ENCODE measurements at regions not wholly inside any gene's neighbourhood (a gene's known extent, or its start where the extent isn't known, plus 50 kb on each side); places are given as distances from the start of the nearest gene placed in this dataset.

GRCh38 chr2:7984693-7985353, 697.0 kb upstream of the ID2 start:
- 71 to 76% methylated on average over 9 of the region's 9 CpGs for WGBS, 2 donors
- no peaks in the 10 kb centered on the region for H3K27me3 ChIP-seq
- TF ChIP-seq POLR2A (IDR thresholded peaks at IDR 0.05) = no peak
- TF ChIP-seq, protein P1, sequence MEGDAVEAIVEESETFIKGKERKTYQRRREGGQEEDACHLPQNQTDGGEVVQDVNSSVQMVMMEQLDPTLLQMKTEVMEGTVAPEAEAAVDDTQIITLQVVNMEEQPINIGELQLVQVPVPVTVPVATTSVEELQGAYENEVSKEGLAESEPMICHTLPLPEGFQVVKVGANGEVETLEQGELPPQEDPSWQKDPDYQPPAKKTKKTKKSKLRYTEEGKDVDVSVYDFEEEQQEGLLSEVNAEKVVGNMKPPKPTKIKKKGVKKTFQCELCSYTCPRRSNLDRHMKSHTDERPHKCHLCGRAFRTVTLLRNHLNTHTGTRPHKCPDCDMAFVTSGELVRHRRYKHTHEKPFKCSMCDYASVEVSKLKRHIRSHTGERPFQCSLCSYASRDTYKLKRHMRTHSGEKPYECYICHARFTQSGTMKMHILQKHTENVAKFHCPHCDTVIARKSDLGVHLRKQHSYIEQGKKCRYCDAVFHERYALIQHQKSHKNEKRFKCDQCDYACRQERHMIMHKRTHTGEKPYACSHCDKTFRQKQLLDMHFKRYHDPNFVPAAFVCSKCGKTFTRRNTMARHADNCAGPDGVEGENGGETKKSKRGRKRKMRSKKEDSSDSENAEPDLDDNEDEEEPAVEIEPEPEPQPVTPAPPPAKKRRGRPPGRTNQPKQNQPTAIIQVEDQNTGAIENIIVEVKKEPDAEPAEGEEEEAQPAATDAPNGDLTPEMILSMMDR (IDR thresholded peaks at IDR 0.05) = no peak
- H3K4me3 ChIP-seq (replicated peaks in 1 of 3) = no peak overlapping the region
- intact Hi-C loops (cut with DNase I) = no loop called here
- no peak overlapping the region for H3K27ac ChIP-seq
- no peaks in the 10 kb centered on the region for H3K4me1 ChIP-seq
- DNase-seq = no peak
- no peaks in the 10 kb centered on the region for H3K9me3 ChIP-seq
- no peaks in the 10 kb centered on the region for H3K36me3 ChIP-seq

DNA sequence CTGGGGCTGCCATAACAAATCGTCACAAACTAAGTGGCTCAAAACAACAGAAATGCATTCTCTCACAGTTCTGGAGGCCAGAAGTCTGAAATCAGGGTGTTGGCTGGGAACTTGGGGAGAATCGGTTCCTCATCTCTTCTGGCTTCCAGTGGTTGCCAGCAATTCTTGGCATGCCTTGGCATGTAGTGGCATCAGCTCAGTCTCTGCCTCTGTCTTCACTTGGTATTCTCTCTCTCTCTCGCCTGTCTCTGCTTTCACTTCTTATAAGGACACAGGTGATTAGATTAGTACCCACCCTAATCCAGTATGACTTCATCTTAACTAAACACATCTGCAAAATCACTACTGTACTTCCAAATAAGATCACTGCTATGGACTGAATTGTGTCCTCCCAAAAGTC, 695.4 kb upstream of the ID2 start:
- Histone ChIP-seq H3K9me3 (no peaks in the 10 kb centered on the region), H3K27ac (no peak overlapping the region)
- 93 to 97% methylated on average over 3 of the region's 3 CpGs for WGBS, 2 donors

GRCh38 chr2:7987992-7988391, 693.9 kb upstream of the ID2 start:
- Histone ChIP-seq H3K4me1 (no peaks in the 10 kb centered on the region), H3K4me3 (replicated peaks in 1 of 3) (no peak overlapping the region), H3K27ac (no peak overlapping the region), H3K36me3 (no peaks in the 10 kb centered on the region), H3K9me3 (no peaks in the 10 kb centered on the region), H3K27me3 (no peaks in the 10 kb centered on the region)
- TF ChIP-seq, protein P1 (IDR thresholded peaks at IDR 0.05) = no peak
- no peak for TF ChIP-seq POLR2A (IDR thresholded peaks at IDR 0.05)
- intact Hi-C loops (cut with DNase I) = no loop called here
- no peak for DNase-seq

More for the DNA sequence above, 695.4 kb upstream of the ID2 start:
- DNase-seq = no peak
- no peaks in the 10 kb centered on the region for H3K27me3 ChIP-seq
- no peak for TF ChIP-seq POLR2A (IDR thresholded peaks at IDR 0.05)
- TF ChIP-seq, protein P1 (IDR thresholded peaks at IDR 0.05) = no peak
- no peak overlapping the region for H3K4me3 ChIP-seq (replicated peaks in 1 of 3)
- no peaks in the 10 kb centered on the region for H3K36me3 ChIP-seq
- intact Hi-C loops (cut with DNase I) = no loop called here
- H3K4me1 ChIP-seq = no peaks in the 10 kb centered on the region

DNA sequence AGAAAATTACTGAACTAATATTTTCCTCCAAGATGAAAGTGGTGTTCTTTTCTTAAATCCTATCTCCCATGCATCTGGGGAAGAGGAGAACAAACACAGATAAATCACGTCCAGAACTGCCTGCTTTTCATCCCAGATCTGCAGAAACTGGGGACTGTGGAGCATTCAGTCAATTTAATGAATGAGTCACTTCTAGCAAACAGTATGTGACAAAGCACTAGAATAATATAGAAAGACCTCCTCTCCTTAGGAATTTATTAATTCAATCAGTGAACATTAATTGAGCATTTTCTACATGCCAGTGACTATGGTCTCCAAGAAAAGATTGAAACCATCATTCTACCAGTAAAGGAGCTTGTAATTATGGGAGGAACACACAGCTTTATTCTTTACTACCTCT, 693.4 kb upstream of the ID2 start:
- H3K27ac ChIP-seq = no peak overlapping the region
- H3K27me3 ChIP-seq = no peaks in the 10 kb centered on the region
- no peaks in the 10 kb centered on the region for H3K36me3 ChIP-seq
- WGBS, 2 donors = 89 to 100% methylated on average over 1 of the region's 1 CpG
- intact Hi-C loops (cut with DNase I) = no loop called here
- no peak for TF ChIP-seq POLR2A (IDR thresholded peaks at IDR 0.05)
- TF ChIP-seq, protein P1 (IDR thresholded peaks at IDR 0.05) = no peak
- no peaks in the 10 kb centered on the region for H3K4me1 ChIP-seq
- no peaks in the 10 kb centered on the region for H3K9me3 ChIP-seq
- no peak for DNase-seq
- H3K4me3 ChIP-seq (replicated peaks in 1 of 3) = no peak overlapping the region

GRCh38 chr2:7989823-7990222, 692.0 kb upstream of the ID2 start:
- TF ChIP-seq, protein P1 (IDR thresholded peaks at IDR 0.05) = no peak
- no peak for TF ChIP-seq POLR2A (IDR thresholded peaks at IDR 0.05)
- intact Hi-C loops (cut with DNase I) = no loop called here
- Histone ChIP-seq H3K27ac (no peak overlapping the region), H3K9me3 (no peaks in the 10 kb centered on the region), H3K4me3 (replicated peaks in 1 of 3) (no peak overlapping the region), H3K4me1 (peaks cover 8 to 10% of the 10 kb centered on the region in 2 donors), H3K27me3 (no peaks in the 10 kb centered on the region), H3K36me3 (no peaks in the 10 kb centered on the region)
- WGBS, 2 donors = 76 to 88% methylated on average over 5 of the region's 5 CpGs
- DNase-seq = no peak
